ENCODE measurements at regions not wholly inside any gene's neighbourhood (a gene's known extent, or its start where the extent isn't known, plus 50 kb on each side); places are given as distances from the start of the nearest gene placed in this dataset.
"Not testable (repeated sequence)": the region's sequence is repeated elsewhere in the genome, so short reads cannot be mapped to it uniquely, and the experiment has no call there.

GRCh38 chr4:8945506-8945905 lies 73.9 kb upstream of the HMX1 start:
- not testable (repeated sequence) for H3K27ac ChIP-seq (ENCODE audit: low read depth, low read length); H3K9ac ChIP-seq (ENCODE audit: low read length in 5 of 5); H3K36me3 ChIP-seq (ENCODE audit: control insufficient read depth in 5 of 5, insufficient read depth in 5 of 5, low read length in 5 of 5); H3K9me3 ChIP-seq (ENCODE audit: control insufficient read depth in 5 of 5, low read length in 5 of 5); H3K4me3 ChIP-seq (ENCODE audit: low read depth in 1 of 5, low read length in 5 of 5); H3K27me3 ChIP-seq (ENCODE audit: control insufficient read depth in 5 of 5, insufficient read depth in 4 of 5, low read length in 5 of 5); H3K4me1 ChIP-seq (ENCODE audit: control insufficient read depth in 5 of 5, insufficient read depth in 5 of 5, low read length in 5 of 5)

- not testable (repeated sequence) for H3K9me3 ChIP-seq (ENCODE audit: control insufficient read depth in 5 of 5, low read length in 5 of 5)
- peaks cover 7 to 18% (median 14%) of the 10 kb centered on the region in 5 donors for H3K27me3 ChIP-seq (ENCODE audit: control insufficient read depth in 5 of 5, insufficient read depth in 4 of 5, low read length in 5 of 5)
Observed at GRCh38 chr4:8943367-8943766, 71.7 kb upstream of the HMX1 start.

GRCh38 chr4:8942088-8942487 lies 70.4 kb upstream of the HMX1 start:
- H3K27ac ChIP-seq (ENCODE audit: low read depth, low read length); H3K36me3 ChIP-seq (ENCODE audit: control insufficient read depth in 5 of 5, insufficient read depth in 5 of 5, low read length in 5 of 5); H3K9me3 ChIP-seq (ENCODE audit: control insufficient read depth in 5 of 5, low read length in 5 of 5); H3K9ac ChIP-seq (ENCODE audit: low read length in 5 of 5); H3K4me3 ChIP-seq (ENCODE audit: low read depth in 1 of 5, low read length in 5 of 5); H3K4me1 ChIP-seq (ENCODE audit: control insufficient read depth in 5 of 5, insufficient read depth in 5 of 5, low read length in 5 of 5): not testable (repeated sequence)
- peaks cover 7 to 18% (median 14%) of the 10 kb centered on the region in 5 donors for H3K27me3 ChIP-seq (ENCODE audit: control insufficient read depth in 5 of 5, insufficient read depth in 4 of 5, low read length in 5 of 5)

More at GRCh38 chr4:8943367-8943766, 71.7 kb upstream of the HMX1 start:
- H3K9ac ChIP-seq (ENCODE audit: low read length in 5 of 5); H3K36me3 ChIP-seq (ENCODE audit: control insufficient read depth in 5 of 5, insufficient read depth in 5 of 5, low read length in 5 of 5); H3K4me3 ChIP-seq (ENCODE audit: low read depth in 1 of 5, low read length in 5 of 5); H3K4me1 ChIP-seq (ENCODE audit: control insufficient read depth in 5 of 5, insufficient read depth in 5 of 5, low read length in 5 of 5); H3K27ac ChIP-seq (ENCODE audit: low read depth, low read length): not testable (repeated sequence)

- not testable (repeated sequence) for H3K9ac ChIP-seq (ENCODE audit: low read length in 5 of 5); H3K4me1 ChIP-seq (ENCODE audit: control insufficient read depth in 5 of 5, insufficient read depth in 5 of 5, low read length in 5 of 5); H3K9me3 ChIP-seq (ENCODE audit: control insufficient read depth in 5 of 5, low read length in 5 of 5); H3K27ac ChIP-seq (ENCODE audit: low read depth, low read length); H3K36me3 ChIP-seq (ENCODE audit: control insufficient read depth in 5 of 5, insufficient read depth in 5 of 5, low read length in 5 of 5); H3K4me3 ChIP-seq (ENCODE audit: low read depth in 1 of 5, low read length in 5 of 5)
- peaks cover 7 to 18% (median 14%) of the 10 kb centered on the region in 5 donors for H3K27me3 ChIP-seq (ENCODE audit: control insufficient read depth in 5 of 5, insufficient read depth in 4 of 5, low read length in 5 of 5)
Observed at GRCh38 chr4:8941492-8941805, 69.8 kb upstream of the HMX1 start.

- Histone ChIP-seq H3K4me3 (ENCODE audit: low read depth in 1 of 5, low read length in 5 of 5) (no peak overlapping the region), H3K9me3 (ENCODE audit: control insufficient read depth in 5 of 5, low read length in 5 of 5) (no peaks in the 10 kb centered on the region), H3K27me3 (ENCODE audit: control insufficient read depth in 5 of 5, insufficient read depth in 4 of 5, low read length in 5 of 5) (peaks cover 7 to 18% (median 14%) of the 10 kb centered on the region in 5 donors), H3K9ac (ENCODE audit: low read length in 5 of 5) (no peak overlapping the region), H3K4me1 (ENCODE audit: control insufficient read depth in 5 of 5, insufficient read depth in 5 of 5, low read length in 5 of 5) (no peaks in the 10 kb centered on the region), H3K27ac (ENCODE audit: low read depth, low read length) (no peak overlapping the region), H3K36me3 (ENCODE audit: control insufficient read depth in 5 of 5, insufficient read depth in 5 of 5, low read length in 5 of 5) (no peaks in the 10 kb centered on the region)
Observed at GRCh38 chr4:8940792-8941491, 69.3 kb upstream of the HMX1 start.

GRCh38 chr4:8939840-8940742 lies 68.5 kb upstream of the HMX1 start:
- Histone ChIP-seq H3K4me1 (ENCODE audit: control insufficient read depth in 5 of 5, insufficient read depth in 5 of 5, low read length in 5 of 5) (no peaks in the 10 kb centered on the region), H3K27me3 (ENCODE audit: control insufficient read depth in 5 of 5, insufficient read depth in 4 of 5, low read length in 5 of 5) (peaks cover 7 to 18% (median 14%) of the 10 kb centered on the region in 5 donors), H3K9me3 (ENCODE audit: control insufficient read depth in 5 of 5, low read length in 5 of 5) (no peaks in the 10 kb centered on the region), H3K9ac (ENCODE audit: low read length in 5 of 5) (no peak overlapping the region), H3K4me3 (ENCODE audit: low read depth in 1 of 5, low read length in 5 of 5) (no peak overlapping the region), H3K36me3 (ENCODE audit: control insufficient read depth in 5 of 5, insufficient read depth in 5 of 5, low read length in 5 of 5) (no peaks in the 10 kb centered on the region), H3K27ac (ENCODE audit: low read depth, low read length) (no peak overlapping the region)

- Histone ChIP-seq H3K27ac (ENCODE audit: low read depth, low read length) (no peak overlapping the region), H3K9ac (ENCODE audit: low read length in 5 of 5) (no peak overlapping the region), H3K9me3 (ENCODE audit: control insufficient read depth in 5 of 5, low read length in 5 of 5) (no peaks in the 10 kb centered on the region), H3K36me3 (ENCODE audit: control insufficient read depth in 5 of 5, insufficient read depth in 5 of 5, low read length in 5 of 5) (no peaks in the 10 kb centered on the region), H3K4me1 (ENCODE audit: control insufficient read depth in 5 of 5, insufficient read depth in 5 of 5, low read length in 5 of 5) (no peaks in the 10 kb centered on the region), H3K4me3 (ENCODE audit: low read depth in 1 of 5, low read length in 5 of 5) (no peak overlapping the region), H3K27me3 (ENCODE audit: control insufficient read depth in 5 of 5, insufficient read depth in 4 of 5, low read length in 5 of 5) (peaks cover 7 to 18% (median 14%) of the 10 kb centered on the region in 5 donors)
Observed at GRCh38 chr4:8939160-8939839, 67.7 kb upstream of the HMX1 start.

GRCh38 chr4:8938623-8939022 lies 67.0 kb upstream of the HMX1 start:
- Histone ChIP-seq H3K9ac (ENCODE audit: low read length in 5 of 5) (no peak overlapping the region), H3K27me3 (ENCODE audit: control insufficient read depth in 5 of 5, insufficient read depth in 4 of 5, low read length in 5 of 5) (peaks cover 7 to 18% (median 14%) of the 10 kb centered on the region in 5 donors), H3K9me3 (ENCODE audit: control insufficient read depth in 5 of 5, low read length in 5 of 5) (no peaks in the 10 kb centered on the region), H3K36me3 (ENCODE audit: control insufficient read depth in 5 of 5, insufficient read depth in 5 of 5, low read length in 5 of 5) (no peaks in the 10 kb centered on the region), H3K4me3 (ENCODE audit: low read depth in 1 of 5, low read length in 5 of 5) (no peak overlapping the region), H3K27ac (ENCODE audit: low read depth, low read length) (no peak overlapping the region), H3K4me1 (ENCODE audit: control insufficient read depth in 5 of 5, insufficient read depth in 5 of 5, low read length in 5 of 5) (no peaks in the 10 kb centered on the region)

- H3K4me3 ChIP-seq (ENCODE audit: low read depth in 1 of 5, low read length in 5 of 5), result no peak overlapping the region
- H3K9me3 ChIP-seq (ENCODE audit: control insufficient read depth in 5 of 5, low read length in 5 of 5), result peaks cover 0 to 2% (median 0%) of the 10 kb centered on the region in 5 donors
- H3K9ac ChIP-seq (ENCODE audit: low read length in 5 of 5), result no peak overlapping the region
- no peaks in the 10 kb centered on the region for H3K36me3 ChIP-seq (ENCODE audit: control insufficient read depth in 5 of 5, insufficient read depth in 5 of 5, low read length in 5 of 5)
- H3K27me3 ChIP-seq (ENCODE audit: control insufficient read depth in 5 of 5, insufficient read depth in 4 of 5, low read length in 5 of 5), result peaks cover 7 to 18% (median 14%) of the 10 kb centered on the region in 5 donors
- H3K4me1 ChIP-seq (ENCODE audit: control insufficient read depth in 5 of 5, insufficient read depth in 5 of 5, low read length in 5 of 5), result no peaks in the 10 kb centered on the region
- H3K27ac ChIP-seq (ENCODE audit: low read depth, low read length), result no peak overlapping the region
Observed at GRCh38 chr4:8938137-8938536, 66.5 kb upstream of the HMX1 start.

GRCh38 chr4:8932884-8933283 lies 61.2 kb upstream of the HMX1 start:
- peaks cover 0 to 5% (median 0%) of the 10 kb centered on the region in 5 donors for H3K9me3 ChIP-seq (ENCODE audit: control insufficient read depth in 5 of 5, low read length in 5 of 5)
- H3K4me3 ChIP-seq (ENCODE audit: low read depth in 1 of 5, low read length in 5 of 5), result no peak overlapping the region
- peaks cover 0 to under 1% (median 0%) of the 10 kb centered on the region in 5 donors for H3K27me3 ChIP-seq (ENCODE audit: control insufficient read depth in 5 of 5, insufficient read depth in 4 of 5, low read length in 5 of 5)
- H3K27ac ChIP-seq (ENCODE audit: low read depth, low read length), result no peak overlapping the region
- no peaks in the 10 kb centered on the region for H3K4me1 ChIP-seq (ENCODE audit: control insufficient read depth in 5 of 5, insufficient read depth in 5 of 5, low read length in 5 of 5)
- H3K9ac ChIP-seq (ENCODE audit: low read length in 5 of 5), result no peak overlapping the region
- no peaks in the 10 kb centered on the region for H3K36me3 ChIP-seq (ENCODE audit: control insufficient read depth in 5 of 5, insufficient read depth in 5 of 5, low read length in 5 of 5)
